ENCODE measurements at regions not wholly inside any gene's neighbourhood (a gene's known extent, or its start where the extent isn't known, plus 50 kb on each side); places are given as distances from the start of the nearest gene placed in this dataset.

GRCh38 chr7:7100432-7100849, 81.9 kb upstream of the C1GALT1 start:
- TF ChIP-seq, protein P1, sequence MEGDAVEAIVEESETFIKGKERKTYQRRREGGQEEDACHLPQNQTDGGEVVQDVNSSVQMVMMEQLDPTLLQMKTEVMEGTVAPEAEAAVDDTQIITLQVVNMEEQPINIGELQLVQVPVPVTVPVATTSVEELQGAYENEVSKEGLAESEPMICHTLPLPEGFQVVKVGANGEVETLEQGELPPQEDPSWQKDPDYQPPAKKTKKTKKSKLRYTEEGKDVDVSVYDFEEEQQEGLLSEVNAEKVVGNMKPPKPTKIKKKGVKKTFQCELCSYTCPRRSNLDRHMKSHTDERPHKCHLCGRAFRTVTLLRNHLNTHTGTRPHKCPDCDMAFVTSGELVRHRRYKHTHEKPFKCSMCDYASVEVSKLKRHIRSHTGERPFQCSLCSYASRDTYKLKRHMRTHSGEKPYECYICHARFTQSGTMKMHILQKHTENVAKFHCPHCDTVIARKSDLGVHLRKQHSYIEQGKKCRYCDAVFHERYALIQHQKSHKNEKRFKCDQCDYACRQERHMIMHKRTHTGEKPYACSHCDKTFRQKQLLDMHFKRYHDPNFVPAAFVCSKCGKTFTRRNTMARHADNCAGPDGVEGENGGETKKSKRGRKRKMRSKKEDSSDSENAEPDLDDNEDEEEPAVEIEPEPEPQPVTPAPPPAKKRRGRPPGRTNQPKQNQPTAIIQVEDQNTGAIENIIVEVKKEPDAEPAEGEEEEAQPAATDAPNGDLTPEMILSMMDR (conservative IDR thresholded peaks at IDR 0.05; ENCODE audit: low read depth, low read length), result no peak
- no peak for TF ChIP-seq EZH2 (IDR thresholded peaks at IDR 0.05; ENCODE audit: borderline replicate concordance, low read depth, low read length, poor library complexity, severe bottlenecking)
